NCI-H146 treated with DMSO at 0.1 percent for 48 hours (cell line): ENCODE measurements at regions not wholly inside any gene's neighbourhood (a gene's known extent, or its start where the extent isn't known, plus 50 kb on each side); places are given as distances from the start of the nearest gene placed in this dataset.

Experiments
- DNase-seq: peaks from one replicate; lab custom pipeline; 2025; ENCODE audit not compliant: unreplicated experiment; lab: John Stamatoyannopoulos, UW

- peak; percentile 4 for DNase-seq
These were observed 109.1 kb downstream of the LMO4 start for GRCh38 chr1:87437663-87438295.

- DNase-seq = no peak
These were observed 111.1 kb downstream of the LMO4 start for GRCh38 chr1:87439821-87440220.

- no peak for DNase-seq
These were observed 120.8 kb downstream of the LMO4 start for GRCh38 chr1:87449348-87449963.

GRCh38 chr1:87450136-87450535 lies 121.5 kb downstream of the LMO4 start:
- DNase-seq = no peak

- no peak for DNase-seq
These were observed 122.0 kb downstream of the LMO4 start for GRCh38 chr1:87450615-87451209.

- no peak for DNase-seq
These were observed 122.7 kb downstream of the LMO4 start for GRCh38 chr1:87451229-87451920.

GRCh38 chr1:87452648-87453047 lies 124.0 kb downstream of the LMO4 start:
- no peak for DNase-seq

- DNase-seq = no peak
These were observed 128.7 kb downstream of the LMO4 start for GRCh38 chr1:87457408-87457807.

GRCh38 chr1:87462894-87463293 lies 134.2 kb downstream of the LMO4 start:
- DNase-seq = no peak

- no peak for DNase-seq
These were observed 135.4 kb downstream of the LMO4 start for GRCh38 chr1:87464022-87464490.

GRCh38 chr1:87466621-87467020 lies 137.9 kb downstream of the LMO4 start:
- DNase-seq = no peak

- DNase-seq = no peak
These were observed 144.0 kb downstream of the LMO4 start for GRCh38 chr1:87472716-87473115.

GRCh38 chr1:87473203-87473661 lies 144.6 kb downstream of the LMO4 start:
- DNase-seq = no peak

- no peak for DNase-seq
These were observed 145.4 kb downstream of the LMO4 start for GRCh38 chr1:87474098-87474497.

GRCh38 chr1:87478231-87478630 lies 149.6 kb downstream of the LMO4 start:
- no peak for DNase-seq

GRCh38 chr1:87495147-87495546 lies 166.5 kb downstream of the LMO4 start:
- DNase-seq = no peak

- no peak for DNase-seq
These were observed 167.2 kb downstream of the LMO4 start for GRCh38 chr1:87495870-87496269.

GRCh38 chr1:87497380-87498203 lies 168.9 kb downstream of the LMO4 start:
- no peak for DNase-seq

GRCh38 chr1:87501738-87502137 lies 173.1 kb downstream of the LMO4 start:
- DNase-seq = no peak

- no peak for DNase-seq
These were observed 176.8 kb downstream of the LMO4 start for GRCh38 chr1:87505391-87505983.

GRCh38 chr1:87506147-87506546 lies 177.5 kb downstream of the LMO4 start:
- no peak for DNase-seq
